ENCODE measurements at regions not wholly inside any gene's neighbourhood (a gene's known extent, or its start where the extent isn't known, plus 50 kb on each side); places are given as distances from the start of the nearest gene placed in this dataset.

GRCh38 chr5:61994171-61994570, 311.8 kb upstream of the KIF2A start:
- H3K4me1 ChIP-seq (ENCODE audit: control insufficient read depth in 4 of 4, insufficient read depth in 4 of 4, low read length in 3 of 4) = no peaks in the 10 kb centered on the region
- no peaks in the 10 kb centered on the region for H3K36me3 ChIP-seq (ENCODE audit: control insufficient read depth in 4 of 4, insufficient read depth in 3 of 4, low read depth in 1 of 4, low read length in 3 of 4)
- TF ChIP-seq ATF3 (IDR thresholded peaks at IDR 0.05) = no peak
- peaks cover 0 to under 1% (median 0%) of the 10 kb centered on the region in 4 donors for H3K27me3 ChIP-seq (ENCODE audit: control insufficient read depth in 4 of 4, insufficient read depth in 4 of 4, low read length in 3 of 4)
- H3K9ac ChIP-seq (ENCODE audit: low read depth in 1 of 2, low read length in 2 of 2) = no peak overlapping the region
- 69% methylated on average over 1 of the region's 1 CpG for WGBS
- H3K27ac ChIP-seq (ENCODE audit: low read depth in 1 of 2, low read length in 2 of 2) = no peak overlapping the region
- H3K9me3 ChIP-seq (ENCODE audit: control insufficient read depth in 4 of 4, low read length in 3 of 4) = no peaks in the 10 kb centered on the region
- H3K4me3 ChIP-seq (ENCODE audit: low read depth in 1 of 3, low read length in 3 of 3) = no peak overlapping the region
- no peak for DNase-seq (ENCODE audit: low spot score)

- no peaks in the 10 kb centered on the region for H3K36me3 ChIP-seq (ENCODE audit: control insufficient read depth in 4 of 4, insufficient read depth in 3 of 4, low read depth in 1 of 4, low read length in 3 of 4)
- H3K9me3 ChIP-seq (ENCODE audit: control insufficient read depth in 4 of 4, low read length in 3 of 4) = no peaks in the 10 kb centered on the region
- H3K9ac ChIP-seq (ENCODE audit: low read depth in 1 of 2, low read length in 2 of 2) = no peak overlapping the region
- H3K27ac ChIP-seq (ENCODE audit: low read depth in 1 of 2, low read length in 2 of 2) = no peak overlapping the region
- no peaks in the 10 kb centered on the region for H3K4me1 ChIP-seq (ENCODE audit: control insufficient read depth in 4 of 4, insufficient read depth in 4 of 4, low read length in 3 of 4)
- no peak for DNase-seq (ENCODE audit: low spot score)
- no peaks in the 10 kb centered on the region for H3K27me3 ChIP-seq (ENCODE audit: control insufficient read depth in 4 of 4, insufficient read depth in 4 of 4, low read length in 3 of 4)
- no peak for TF ChIP-seq GABPA (IDR thresholded peaks at IDR 0.05 in 1 of 2, conservative IDR thresholded peaks at IDR 0.05 in 1 of 2)
- no peak for TF ChIP-seq REST (IDR thresholded peaks at IDR 0.05)
- TF ChIP-seq ATF3 (IDR thresholded peaks at IDR 0.05) = no peak
- no peak for TF ChIP-seq MAX (IDR thresholded peaks at IDR 0.05)
- no peak for TF ChIP-seq FOXA1 (IDR thresholded peaks at IDR 0.05)
- TF ChIP-seq RXRA (IDR thresholded peaks at IDR 0.05) = no peak
- TF ChIP-seq ZBTB33 (IDR thresholded peaks at IDR 0.05) = no peak
- no peak for TF ChIP-seq NR2F2 (IDR thresholded peaks at IDR 0.05)
- no peak for TF ChIP-seq EGR1 (IDR thresholded peaks at IDR 0.05; ENCODE audit: low read depth in 2 of 2)
- H3K4me3 ChIP-seq (ENCODE audit: low read depth in 1 of 3, low read length in 3 of 3) = no peak overlapping the region
- 83% methylated on average over 2 of the region's 2 CpGs for WGBS
These were observed 310.5 kb upstream of the KIF2A start for GRCh38 chr5:61995486-61995885.

GRCh38 chr5:61999371-61999770, 306.6 kb upstream of the KIF2A start:
- Histone ChIP-seq H3K36me3 (ENCODE audit: control insufficient read depth in 4 of 4, insufficient read depth in 3 of 4, low read depth in 1 of 4, low read length in 3 of 4) (no peaks in the 10 kb centered on the region), H3K4me3 (ENCODE audit: low read depth in 1 of 3, low read length in 3 of 3) (no peak overlapping the region), H3K27me3 (ENCODE audit: control insufficient read depth in 4 of 4, insufficient read depth in 4 of 4, low read length in 3 of 4) (no peaks in the 10 kb centered on the region), H3K9ac (ENCODE audit: low read depth in 1 of 2, low read length in 2 of 2) (no peak overlapping the region), H3K9me3 (ENCODE audit: control insufficient read depth in 4 of 4, low read length in 3 of 4) (no peaks in the 10 kb centered on the region), H3K4me1 (ENCODE audit: control insufficient read depth in 4 of 4, insufficient read depth in 4 of 4, low read length in 3 of 4) (no peaks in the 10 kb centered on the region), H3K27ac (ENCODE audit: low read depth in 1 of 2, low read length in 2 of 2) (no peak overlapping the region)
- no peak for DNase-seq (ENCODE audit: low spot score)
- TF ChIP-seq FOXA1 (IDR thresholded peaks at IDR 0.05) (no peak), CTCF (IDR thresholded peaks at IDR 0.05; ENCODE audit: low read depth, low read length, missing input control) (no peak), HNF4A (conservative IDR thresholded peaks at IDR 0.05) (no peak), ZBTB33 (IDR thresholded peaks at IDR 0.05) (no peak), FOXA2 (IDR thresholded peaks at IDR 0.05) (no peak), SP1 (IDR thresholded peaks at IDR 0.05) (no peak), EGR1 (IDR thresholded peaks at IDR 0.05; ENCODE audit: low read depth in 2 of 2) (no peak), NR2F2 (IDR thresholded peaks at IDR 0.05) (no peak), RAD21 (IDR thresholded peaks at IDR 0.05) (no peak), YY1 (IDR thresholded peaks at IDR 0.05) (no peak)
